ENCODE measurements at regions not wholly inside any gene's neighbourhood (a gene's known extent, or its start where the extent isn't known, plus 50 kb on each side); places are given as distances from the start of the nearest gene placed in this dataset.

- TF ChIP-seq, protein P1, sequence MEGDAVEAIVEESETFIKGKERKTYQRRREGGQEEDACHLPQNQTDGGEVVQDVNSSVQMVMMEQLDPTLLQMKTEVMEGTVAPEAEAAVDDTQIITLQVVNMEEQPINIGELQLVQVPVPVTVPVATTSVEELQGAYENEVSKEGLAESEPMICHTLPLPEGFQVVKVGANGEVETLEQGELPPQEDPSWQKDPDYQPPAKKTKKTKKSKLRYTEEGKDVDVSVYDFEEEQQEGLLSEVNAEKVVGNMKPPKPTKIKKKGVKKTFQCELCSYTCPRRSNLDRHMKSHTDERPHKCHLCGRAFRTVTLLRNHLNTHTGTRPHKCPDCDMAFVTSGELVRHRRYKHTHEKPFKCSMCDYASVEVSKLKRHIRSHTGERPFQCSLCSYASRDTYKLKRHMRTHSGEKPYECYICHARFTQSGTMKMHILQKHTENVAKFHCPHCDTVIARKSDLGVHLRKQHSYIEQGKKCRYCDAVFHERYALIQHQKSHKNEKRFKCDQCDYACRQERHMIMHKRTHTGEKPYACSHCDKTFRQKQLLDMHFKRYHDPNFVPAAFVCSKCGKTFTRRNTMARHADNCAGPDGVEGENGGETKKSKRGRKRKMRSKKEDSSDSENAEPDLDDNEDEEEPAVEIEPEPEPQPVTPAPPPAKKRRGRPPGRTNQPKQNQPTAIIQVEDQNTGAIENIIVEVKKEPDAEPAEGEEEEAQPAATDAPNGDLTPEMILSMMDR (conservative IDR thresholded peaks at IDR 0.05; ENCODE audit: low read depth, low read length): no peak
- no peak for TF ChIP-seq EZH2 (IDR thresholded peaks at IDR 0.05; ENCODE audit: borderline replicate concordance, low read depth, low read length, poor library complexity, severe bottlenecking)
Measured at GRCh38 chr4:186852964-186853391, 129.3 kb upstream of the FAT1 start.

All from A673 (cell line).